ENCODE measurements at regions not wholly inside any gene's neighbourhood (a gene's known extent, or its start where the extent isn't known, plus 50 kb on each side); places are given as distances from the start of the nearest gene placed in this dataset.

- FAIRE-seq (no peak), DNase-seq (ENCODE audit: low read depth, low spot score) (no peak)
- Histone ChIP-seq H3K27me3 (ENCODE audit: control insufficient read depth in 2 of 2, insufficient read depth in 2 of 2, low read length in 2 of 2) (no peaks in the 10 kb centered on the region), H4K20me1 (replicated peaks; ENCODE audit: control insufficient read depth, extremely low read depth, insufficient read depth, low read length) (no peaks in the 10 kb centered on the region), H3K9me3 (replicated peaks; ENCODE audit: control insufficient read depth, insufficient read depth, low read length) (peaks cover 2% of the 10 kb centered on the region), H2AFZ (ENCODE audit: low read depth, low read length) (no peak overlapping the region), H3K9ac (replicated peaks; ENCODE audit: extremely low read depth, insufficient read depth, low read length) (no peak overlapping the region), H3K4me3 (replicated peaks in 1 of 3; ENCODE audit: insufficient read depth in 1 of 3, low read depth in 1 of 3, low read length in 3 of 3) (no peak overlapping the region), H3K36me3 (ENCODE audit: control insufficient read depth in 2 of 2, extremely low read depth in 1 of 2, insufficient read depth in 2 of 2, low read length in 2 of 2) (no peaks in the 10 kb centered on the region), H3K79me2 (ENCODE audit: control insufficient read depth, insufficient read depth, low read length) (no peaks in the 10 kb centered on the region), H3K4me2 (ENCODE audit: insufficient read depth, low read length) (no peak overlapping the region), H3K9me1 (replicated peaks; ENCODE audit: control insufficient read depth, extremely low read depth, insufficient read depth, low read length) (no peaks in the 10 kb centered on the region), H3K27ac (ENCODE audit: insufficient read depth, low read depth, low read length) (no peak overlapping the region), H3K4me1 (ENCODE audit: control insufficient read depth, extremely low read depth, insufficient read depth, low read length) (no peaks in the 10 kb centered on the region)
- BruUV-seq (replicated peaks) = no TSS peak
- ChIA-PET POLR2A (no interaction called here), CTCF (no interaction called here)
- TF ChIP-seq EZH2 (IDR thresholded peaks at IDR 0.05; ENCODE audit: borderline replicate concordance, low read depth, low read length, severe bottlenecking) (no peak), GATA2 (IDR thresholded peaks at IDR 0.05; ENCODE audit: insufficient read depth, insufficient read length, low read depth, low read length) (no peak), MAX (IDR thresholded peaks at IDR 0.05; ENCODE audit: insufficient read depth, insufficient read length) (no peak), JUN (IDR thresholded peaks at IDR 0.05; ENCODE audit: borderline replicate concordance, insufficient read depth, insufficient read length, low read depth) (no peak), MYC (IDR thresholded peaks at IDR 0.05; ENCODE audit: low read depth, low read length) (no peak), POLR2AphosphoS5 (IDR thresholded peaks at IDR 0.05; ENCODE audit: insufficient read depth, low read depth, low read length) (no peak), POLR2A (IDR thresholded peaks at IDR 0.05; ENCODE audit: low read depth, low read length) (no peak), FOS (IDR thresholded peaks at IDR 0.05; ENCODE audit: borderline replicate concordance, insufficient read depth, low read length) (no peak), CTCF (IDR thresholded peaks at IDR 0.05; ENCODE audit: extremely low read depth in 1 of 2, insufficient read depth in 1 of 2, low read depth in 1 of 2, low read length in 2 of 2) (no peak)
- intact Hi-C loops (cut with micrococcal nuclease) (no loop called here), dilution Hi-C loops (cut with MboI; ENCODE audit: extremely low pct_ligation_motif_present, low sequenced_read_pairs) (no loop called here)
Observed at GRCh38 chr14:85987907-85988306, 458.0 kb downstream of the FLRT2 start.
